COLO829 (cell line): ENCODE measurements at regions not wholly inside any gene's neighbourhood (a gene's known extent, or its start where the extent isn't known, plus 50 kb on each side); places are given as distances from the start of the nearest gene placed in this dataset.
"Not testable (repeated sequence)": the region's sequence is repeated elsewhere in the genome, so short reads cannot be mapped to it uniquely, and the experiment has no call there.

Experiments used
- DNase-seq: peaks from one replicate; pipeline ENCODE4 v3.0.0; 2012; ENCODE audit warnings: low spot score

DNA sequence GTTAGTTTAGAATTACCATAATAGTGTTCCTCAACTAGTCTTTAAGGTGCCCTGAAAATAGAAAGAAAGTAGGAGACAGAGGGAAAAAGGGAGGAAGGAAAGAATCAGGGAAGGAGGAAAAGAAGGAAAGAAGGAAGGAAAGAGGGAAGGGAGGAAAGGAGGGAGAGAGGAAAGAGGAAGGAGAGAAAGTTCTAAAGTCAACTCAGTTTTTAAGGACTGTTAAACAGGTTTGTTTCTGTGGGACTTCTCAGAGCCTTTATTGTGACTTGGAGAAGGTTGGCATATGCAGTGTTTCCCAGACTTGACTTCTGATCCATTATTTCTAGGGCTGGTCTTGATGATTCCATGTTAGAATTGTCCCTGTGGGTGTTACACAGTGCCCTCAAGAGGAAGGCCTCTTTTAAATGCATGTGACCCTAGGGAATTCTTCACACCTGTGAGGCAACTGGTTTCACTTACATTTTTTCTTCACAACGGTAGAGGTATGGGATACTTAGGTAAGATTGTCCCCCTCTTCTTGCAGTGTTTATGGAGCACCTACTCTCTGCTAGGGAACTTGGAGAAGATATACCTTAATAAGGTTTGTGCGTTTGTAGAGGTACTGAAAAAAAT is 132.7 kb upstream of the GMDS start:
- no peak for DNase-seq

DNA sequence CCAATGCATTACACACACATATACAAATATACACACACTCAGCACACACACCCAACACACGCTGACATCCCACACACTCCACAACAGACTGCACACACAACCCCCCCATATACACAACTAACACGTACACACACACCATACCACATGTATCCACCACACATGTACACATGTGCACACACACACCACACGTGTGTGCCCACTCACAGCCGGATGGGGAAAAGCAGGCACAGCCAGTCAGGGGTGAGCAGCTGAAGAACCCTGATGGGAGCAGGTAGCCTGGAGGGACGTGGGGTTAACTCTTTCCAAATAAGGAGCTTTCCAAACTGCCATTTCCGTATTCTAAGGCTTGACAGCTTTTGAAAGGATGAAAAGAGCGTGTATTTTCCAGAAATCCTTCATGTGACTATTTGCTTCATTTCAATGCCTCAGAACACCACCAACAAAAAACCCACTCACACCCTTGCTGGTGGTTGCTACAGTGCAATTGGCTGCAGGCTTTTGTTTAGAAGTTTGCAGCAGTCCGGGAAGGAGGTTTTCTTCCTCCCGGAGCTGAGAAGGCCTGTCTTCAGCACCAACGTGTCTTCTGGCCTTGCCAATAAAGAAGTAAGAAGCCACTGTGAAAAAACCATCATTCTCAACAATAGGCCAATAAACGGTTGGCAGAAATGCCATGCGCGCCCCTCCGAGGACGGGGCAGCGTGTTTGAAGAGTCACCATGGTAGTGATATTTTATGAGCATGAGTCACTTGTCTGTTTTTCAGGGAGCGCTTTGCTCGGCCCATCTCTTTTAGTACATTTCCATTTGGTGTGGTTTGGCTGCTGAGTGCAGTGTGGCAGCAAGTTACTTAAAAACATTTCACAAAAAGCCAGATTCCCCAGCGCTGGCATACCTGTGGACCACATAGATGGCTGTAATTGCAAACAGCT is 131.3 kb upstream of the GMDS start:
- no peak for DNase-seq

DNA sequence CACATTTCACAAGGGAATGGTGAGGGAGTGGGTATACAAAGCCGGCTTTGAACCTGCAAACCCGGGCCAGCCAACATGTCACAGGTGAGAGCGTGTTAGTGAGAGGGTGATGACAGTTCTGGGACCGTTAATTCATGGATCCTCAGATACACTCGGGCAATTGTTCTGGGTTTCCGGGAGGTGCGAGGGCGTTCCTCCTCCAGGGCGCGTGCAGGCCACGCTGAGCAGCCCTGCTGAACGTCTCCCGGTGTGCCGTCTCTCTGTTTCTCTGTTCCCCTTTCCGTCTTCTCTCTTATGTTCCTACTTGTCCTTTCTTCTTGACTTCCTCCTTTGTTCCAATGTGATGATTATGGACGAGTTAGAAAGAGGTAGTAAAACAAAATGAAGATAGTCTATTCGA is 130.0 kb upstream of the GMDS start:
- no peak for DNase-seq

DNA sequence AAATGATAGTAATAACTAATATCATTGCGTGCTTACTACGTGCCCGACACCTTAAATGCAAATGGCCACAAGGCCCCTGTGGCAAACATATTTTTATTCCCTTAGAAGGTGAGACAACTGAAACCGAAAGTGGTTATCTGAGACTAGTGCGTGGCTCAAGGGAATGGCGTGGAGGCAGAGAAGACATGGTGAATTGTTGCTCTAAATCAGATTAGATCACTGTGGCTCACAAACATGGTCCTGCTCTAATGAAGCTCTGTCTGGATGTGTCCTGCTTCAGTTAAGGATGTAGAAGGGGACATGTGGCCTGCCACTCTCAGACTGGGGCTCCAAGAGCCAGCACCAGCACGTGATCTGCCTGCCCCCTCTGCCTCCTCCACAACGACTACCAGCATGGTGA is 124.2 kb upstream of the GMDS start:
- DNase-seq = no peak

DNA sequence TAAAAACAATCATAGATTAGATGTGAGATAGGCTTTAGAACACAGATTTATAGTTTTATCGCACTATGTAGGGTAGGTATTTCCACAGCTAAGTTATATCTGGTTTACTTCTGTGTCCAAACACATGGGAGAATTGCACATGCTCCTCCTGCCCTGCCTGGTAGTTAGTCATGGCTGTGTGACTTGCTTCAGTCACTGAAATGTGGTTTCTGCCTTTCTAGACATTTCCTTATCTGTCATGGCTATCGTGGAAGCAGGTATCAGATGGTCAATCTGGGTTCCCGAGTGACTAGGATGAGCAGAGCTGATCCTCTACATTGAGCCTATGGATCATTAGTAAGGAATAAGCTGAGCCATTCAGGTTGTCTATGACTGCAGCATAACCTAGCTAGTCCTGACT is 117.8 kb upstream of the GMDS start:
- no peak for DNase-seq

DNA sequence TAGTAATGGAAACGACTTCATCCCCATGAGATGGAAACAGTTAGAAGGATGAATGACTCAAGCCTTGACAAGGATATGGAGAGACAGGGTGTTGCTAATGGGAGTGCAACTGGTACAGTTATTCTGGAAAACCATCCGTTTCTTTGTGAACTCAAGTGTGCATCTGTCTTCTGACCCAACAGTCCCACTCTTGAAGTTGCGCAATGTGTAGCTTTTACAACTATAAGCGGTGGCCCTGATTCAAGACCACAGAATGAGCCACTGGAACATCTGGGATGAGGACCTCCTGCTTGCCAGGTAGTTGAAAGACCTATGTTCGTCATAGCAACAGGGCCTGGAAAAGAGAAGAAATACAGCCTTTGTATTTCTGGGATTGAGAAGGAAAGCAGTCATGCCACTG is 115.8 kb upstream of the GMDS start:
- no peak for DNase-seq

DNA sequence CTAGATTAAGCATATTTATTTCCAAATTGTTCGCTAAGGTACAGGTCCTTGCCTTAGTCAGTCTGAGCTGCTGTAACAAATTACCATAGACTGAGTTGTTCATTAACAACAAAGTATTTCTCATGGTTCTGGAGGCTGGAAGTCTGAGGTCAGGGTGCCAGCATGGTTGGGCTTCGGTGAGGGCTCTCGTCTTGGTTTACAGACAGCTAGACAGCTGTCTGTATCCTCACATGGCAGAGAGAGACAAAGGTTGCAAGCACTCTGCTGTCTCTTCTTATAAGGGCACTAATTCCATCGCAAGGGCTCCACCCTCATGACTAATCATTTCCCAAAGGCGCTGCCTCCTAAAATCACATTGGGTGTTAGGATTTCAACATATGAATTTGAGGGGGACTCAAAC is 115.3 kb upstream of the GMDS start:
- no peak for DNase-seq

DNA sequence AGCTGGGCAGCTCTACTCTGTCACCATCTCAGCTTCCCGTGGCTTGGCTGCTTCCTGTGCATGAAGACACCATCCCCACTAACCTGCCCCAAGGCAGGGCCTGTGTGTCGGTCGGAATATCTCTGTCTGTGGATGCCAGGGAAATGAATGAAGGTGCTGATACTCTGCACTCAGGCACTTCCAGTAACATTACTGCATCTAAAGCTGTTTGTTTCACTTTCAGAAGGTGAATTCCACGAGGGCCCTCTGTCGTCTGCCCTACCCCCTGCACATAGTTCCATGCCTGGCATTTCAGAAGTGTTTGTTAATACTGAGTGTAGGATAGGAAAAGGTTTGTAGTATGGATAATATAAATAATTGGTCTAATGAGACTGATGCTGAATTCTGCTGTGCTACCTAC is 114.7 kb upstream of the GMDS start:
- no peak for DNase-seq

DNA sequence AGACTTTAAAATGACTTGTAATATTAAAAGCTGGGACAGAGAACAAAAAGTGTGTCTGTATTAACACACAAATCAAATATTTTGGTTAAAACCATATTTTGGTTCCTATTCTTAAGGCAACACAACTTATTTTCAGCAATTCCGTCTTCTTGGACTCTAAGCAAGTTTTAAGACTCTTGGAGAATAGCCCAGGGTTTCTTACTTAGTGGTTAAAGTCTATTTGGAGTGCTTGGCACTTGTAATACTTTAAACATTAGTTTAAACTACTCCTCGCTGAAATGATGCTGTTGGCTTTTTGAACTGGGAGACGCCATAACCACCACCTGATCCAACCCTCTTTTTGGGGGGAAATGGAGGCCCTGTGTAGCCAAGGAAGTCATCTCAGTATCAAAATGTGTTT is 109.7 kb upstream of the GMDS start:
- DNase-seq = no peak

DNA sequence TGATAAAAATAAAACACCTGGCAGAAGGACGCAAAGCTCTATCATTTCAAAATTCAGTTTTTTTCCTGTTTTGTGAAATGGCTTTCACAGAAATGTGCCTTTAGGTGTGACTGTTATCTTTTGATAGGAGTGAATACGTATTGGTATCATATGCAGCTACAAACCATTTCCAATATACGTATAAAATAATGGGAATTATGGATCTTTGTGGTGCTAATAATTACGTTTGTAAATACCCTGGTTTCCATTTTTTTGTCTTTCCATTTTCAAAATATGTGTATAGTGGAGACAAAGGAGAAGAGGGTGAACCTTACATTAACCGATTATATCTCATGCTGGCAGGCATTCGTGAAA is 108.7 kb upstream of the GMDS start:
- DNase-seq = no peak

DNA sequence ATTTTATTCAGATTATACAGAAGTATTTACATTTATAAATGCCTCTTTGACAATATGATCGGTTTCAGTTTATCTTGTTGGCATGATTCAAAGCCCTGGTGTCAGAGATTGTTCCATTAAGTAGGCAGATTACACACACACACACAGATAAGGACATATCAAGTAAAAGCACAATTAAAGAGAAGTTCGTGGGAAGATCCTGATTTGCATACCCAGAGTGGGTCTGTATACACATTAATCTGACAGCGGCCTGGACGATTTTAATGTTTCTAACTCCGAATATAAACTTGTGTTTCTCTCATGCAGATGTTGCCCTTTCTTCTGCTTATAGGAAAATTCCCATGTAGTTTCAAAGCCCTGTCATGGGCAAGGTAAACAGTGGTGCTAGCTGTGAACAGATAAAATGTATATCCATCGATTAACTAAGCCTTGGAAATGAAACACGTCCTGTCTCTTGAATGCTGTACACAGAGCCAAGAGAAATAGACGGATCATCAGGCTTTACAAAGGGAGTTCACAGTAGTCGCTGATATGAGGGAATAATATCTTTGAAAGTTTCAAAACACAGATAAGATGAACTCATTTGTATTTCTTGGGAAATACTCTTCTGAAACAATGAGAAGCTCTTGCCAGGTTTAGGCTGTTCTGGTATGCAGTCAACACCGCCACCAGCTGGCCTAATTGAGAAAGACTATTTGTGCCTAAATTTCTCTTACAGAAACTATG is 108.2 kb upstream of the GMDS start:
- peak; percentile 81 for DNase-seq

DNA sequence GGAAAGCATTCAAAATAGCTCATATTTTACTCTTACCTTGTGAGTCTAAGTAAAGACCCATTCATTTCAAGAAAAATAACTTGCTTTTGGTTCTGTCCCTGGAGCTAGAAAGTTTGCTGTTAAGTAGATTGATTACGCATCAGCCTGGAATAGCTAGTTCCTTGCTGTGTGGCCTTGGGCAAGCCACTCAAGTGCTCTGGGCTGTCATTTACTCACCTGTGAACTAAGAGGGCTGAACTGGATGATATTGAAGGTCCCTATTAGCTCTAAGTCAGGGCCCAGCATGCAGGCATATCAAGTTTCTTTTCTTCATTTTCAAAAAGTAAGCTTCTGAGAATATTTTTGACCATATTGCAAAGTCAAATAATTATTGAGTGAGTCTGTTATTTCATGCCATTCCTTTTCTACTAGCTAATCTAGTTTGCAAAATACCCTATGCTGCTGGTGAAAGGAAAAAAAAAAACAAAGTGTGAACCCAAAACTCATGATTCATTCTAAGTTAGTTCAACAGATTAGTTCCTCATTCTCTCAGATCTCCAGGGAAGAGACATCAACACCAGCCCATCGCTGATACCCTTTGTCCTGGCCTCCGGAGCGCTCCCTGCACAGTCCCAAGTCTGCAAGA is 106.5 kb upstream of the GMDS start:
- no peak for DNase-seq

DNA sequence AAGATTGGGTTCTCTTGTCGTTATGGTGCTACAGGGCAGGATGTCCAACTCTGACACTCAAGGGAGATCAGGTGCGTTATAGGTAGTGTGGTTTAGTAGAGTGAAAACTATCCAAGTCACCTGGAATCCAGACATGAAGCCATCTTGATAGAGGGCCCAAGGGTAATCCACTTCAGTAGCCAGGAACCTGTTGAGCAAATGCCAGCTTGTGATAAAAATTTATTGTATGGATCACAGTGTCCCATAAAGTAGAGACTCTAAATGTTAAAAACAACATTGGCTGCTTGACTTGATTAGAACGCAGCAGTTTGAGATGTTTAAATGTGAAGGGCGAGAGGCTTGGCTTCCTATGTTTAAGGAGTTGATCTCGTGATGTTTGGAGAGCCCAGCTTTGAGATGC is 105.7 kb upstream of the GMDS start:
- no peak for DNase-seq

DNA sequence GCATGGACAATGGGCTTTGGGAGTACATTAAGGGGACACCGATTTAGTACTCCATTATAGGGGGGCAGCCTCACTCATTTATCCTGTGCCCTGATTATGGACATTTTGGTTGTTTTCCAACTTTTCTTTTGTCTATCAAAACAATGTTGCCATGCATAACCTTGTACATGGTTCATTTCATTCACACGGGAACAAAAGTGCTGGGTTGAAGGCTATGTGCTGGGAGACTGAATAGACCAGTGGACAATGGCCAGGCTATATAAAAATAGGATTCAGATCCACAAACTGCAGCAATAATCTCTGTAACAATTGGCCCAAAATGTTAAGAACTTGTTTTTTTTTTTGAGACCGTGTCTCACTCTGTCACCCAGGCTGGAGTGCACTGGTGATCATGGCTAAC is 100.7 kb upstream of the GMDS start:
- DNase-seq = no peak

DNA sequence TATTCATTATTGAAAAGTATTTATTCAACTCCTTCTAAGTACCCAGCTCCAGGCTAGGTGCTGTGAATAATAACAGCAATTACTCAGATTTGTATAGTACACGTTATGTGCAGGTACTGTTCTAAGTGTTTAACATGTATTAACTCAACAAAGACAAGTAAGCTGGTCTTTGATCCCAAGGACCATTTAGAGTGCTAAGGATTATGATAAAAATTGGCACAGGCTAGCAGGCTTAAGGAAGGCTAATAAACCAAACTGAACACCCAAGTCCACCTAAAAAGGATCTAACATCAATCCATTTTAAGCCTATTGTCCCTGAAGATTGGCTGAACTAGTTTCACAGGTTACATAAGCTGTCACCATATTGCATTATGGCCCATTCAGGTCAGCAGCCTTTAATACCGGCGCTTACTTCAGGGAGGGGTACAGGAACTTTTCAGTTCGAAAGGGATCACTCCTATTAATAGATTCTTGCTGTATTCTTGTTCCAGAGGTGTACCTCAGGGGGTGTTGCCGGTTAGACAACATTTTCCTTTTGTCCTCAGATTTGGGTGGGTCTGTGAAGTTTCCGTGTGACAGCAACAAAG is 99.0 kb upstream of the GMDS start:
- DNase-seq = no peak

DNA sequence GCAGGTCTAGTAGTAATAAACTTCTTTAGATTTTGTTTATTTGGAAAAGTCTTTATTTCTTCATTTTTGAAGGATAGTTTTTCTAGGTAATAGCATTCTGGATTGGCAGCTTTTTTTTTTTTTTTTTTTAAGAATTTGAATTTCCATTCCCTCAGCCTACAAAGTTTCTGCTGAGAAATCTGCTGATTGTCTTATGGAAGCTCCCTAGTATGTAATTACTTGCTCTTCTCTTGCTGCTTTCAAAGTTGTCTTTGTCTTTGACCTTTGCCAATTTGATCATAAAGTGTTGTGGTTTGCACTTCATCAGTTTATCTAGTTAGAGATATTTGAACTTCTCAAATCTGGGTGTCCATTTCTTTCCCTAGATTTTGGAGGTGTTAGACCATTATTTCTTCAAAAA is 82.2 kb upstream of the GMDS start:
- DNase-seq = no peak

DNA sequence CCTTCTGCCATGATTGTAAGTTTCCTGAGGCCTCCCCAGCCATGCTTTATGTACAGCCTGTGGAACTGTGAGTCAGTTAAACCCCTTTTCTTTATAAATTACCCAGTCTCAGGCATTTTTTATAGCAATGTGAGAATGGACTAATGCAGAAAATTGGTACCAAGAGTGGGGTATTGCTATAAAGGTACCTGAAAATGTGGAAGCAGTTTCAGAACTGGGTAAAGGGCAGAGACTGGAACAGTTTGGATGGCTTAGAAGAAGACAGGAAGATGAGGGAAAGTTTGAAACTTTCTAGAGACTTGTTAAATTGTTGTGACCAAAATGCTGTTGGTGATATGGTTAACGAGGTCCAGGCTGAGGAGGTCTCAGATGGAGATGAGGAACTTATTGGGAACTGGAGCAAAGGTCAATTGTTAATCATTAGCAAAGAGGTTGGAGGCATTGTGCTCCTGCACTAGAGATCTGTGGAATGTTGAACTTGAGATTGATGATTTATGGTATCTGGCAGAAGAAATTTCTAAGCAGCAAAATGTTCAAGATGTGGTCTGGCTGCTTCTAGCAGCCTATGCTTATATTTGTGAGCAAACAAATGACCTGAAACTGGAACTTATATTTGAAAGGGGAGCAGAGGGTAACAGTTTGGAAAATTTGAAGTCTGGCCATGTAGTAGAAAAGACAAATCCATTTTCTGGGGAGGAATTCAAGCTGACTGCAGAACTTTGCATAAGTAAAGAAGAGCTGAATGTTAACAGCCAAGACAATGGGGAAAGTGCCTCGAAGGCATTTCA is 79.0 kb upstream of the GMDS start:
- DNase-seq = no peak

DNA sequence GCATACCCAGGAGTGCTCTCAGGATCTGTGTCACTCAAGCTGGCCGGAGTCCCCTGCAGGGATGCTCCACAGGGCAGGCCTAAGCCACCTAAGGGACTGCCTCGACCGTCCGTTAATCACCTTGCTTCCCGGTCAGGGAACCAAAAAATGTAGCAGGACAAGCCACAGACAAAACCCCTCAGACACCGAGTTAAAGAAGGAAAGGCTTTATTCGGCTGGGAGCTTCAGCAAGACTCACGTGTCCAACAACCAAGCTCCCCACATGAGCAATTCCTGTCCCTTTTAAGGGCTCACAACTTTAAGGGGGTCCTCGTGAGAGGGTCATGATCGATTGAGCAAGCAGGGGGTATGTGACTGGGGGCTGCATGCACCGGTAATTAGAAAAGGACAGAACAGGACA is 72.1 kb upstream of the GMDS start:
- DNase-seq = not testable (repeated sequence)

DNA sequence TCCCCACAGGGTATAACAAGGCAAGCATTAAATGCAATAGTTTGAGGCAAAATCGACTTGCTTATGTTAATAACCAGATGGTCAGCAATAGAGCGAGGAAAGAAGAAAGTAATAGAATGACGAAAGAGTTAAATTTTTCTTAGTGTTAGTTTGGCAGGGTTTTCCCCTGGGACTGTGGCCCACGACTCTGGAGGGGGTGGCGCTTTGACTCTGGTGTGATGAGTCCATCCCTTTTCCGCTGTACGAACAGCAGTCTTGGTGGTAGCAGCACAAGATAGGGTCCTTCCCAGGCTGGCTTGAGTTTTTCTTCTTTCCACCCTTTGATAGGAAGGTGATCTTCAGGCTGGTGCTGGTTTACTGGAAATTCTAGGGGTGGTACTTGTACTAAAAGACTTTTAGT is 69.2 kb upstream of the GMDS start:
- DNase-seq = no peak

DNA sequence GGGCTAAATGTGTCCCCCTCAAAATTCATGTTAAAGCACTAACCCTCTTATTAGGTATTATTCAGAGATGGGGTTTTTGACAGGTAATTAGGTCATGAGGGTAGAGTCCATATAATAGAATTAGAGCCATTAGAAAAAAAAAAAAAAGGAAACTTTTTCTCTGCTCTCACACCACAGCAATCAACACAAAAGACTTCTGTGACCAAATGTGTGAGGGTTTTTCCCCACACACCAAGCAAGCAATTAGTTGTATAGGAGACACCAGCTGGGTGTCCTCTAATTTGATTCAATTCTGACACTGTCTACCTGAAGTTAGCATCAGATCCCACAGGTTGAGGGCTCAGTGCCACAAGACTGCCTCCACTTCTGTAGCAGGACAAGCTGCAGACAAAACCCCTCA is 64.6 kb upstream of the GMDS start:
- DNase-seq = no peak

DNA sequence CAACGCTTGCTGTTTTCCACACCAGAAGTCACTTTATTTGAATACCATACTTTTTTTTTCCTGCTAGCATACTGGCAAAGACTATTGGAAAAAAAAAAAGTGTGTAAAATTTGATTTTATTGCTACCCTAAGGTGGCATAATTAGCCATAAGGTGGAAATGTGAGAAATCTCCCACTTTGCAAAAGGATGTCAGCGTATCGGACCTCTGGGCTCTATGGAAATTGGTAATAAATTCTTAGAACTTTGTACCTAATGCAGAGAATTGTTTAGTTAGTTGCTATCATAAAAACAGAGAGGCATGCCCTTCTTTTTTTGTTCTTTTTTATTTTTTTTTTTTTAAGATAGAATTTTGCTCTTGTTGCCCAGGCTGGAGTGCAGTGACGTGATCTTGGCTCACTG is 63.7 kb upstream of the GMDS start:
- no peak for DNase-seq

DNA sequence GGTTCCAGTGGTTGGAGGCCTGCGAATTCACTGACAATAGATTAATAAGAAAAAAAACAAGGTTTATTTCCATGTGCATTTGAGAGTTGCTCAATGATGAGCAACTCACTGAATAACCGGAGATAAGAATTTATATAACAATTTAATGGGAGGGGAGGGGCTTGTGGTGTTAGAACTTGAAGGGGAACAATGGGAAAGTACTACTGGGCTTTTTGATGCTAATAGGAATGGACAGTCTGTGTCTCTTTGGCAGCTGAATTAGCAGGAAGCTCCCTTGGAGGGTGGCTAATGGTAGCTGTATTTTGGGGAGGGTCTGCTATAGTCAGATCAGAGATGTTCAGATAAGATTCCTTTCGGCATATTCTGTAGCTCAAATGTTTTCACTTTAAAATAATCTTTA is 62.4 kb upstream of the GMDS start:
- DNase-seq = no peak
